NCI-H1048 (cell line): ENCODE measurements at regions not wholly inside any gene's neighbourhood (a gene's known extent, or its start where the extent isn't known, plus 50 kb on each side); places are given as distances from the start of the nearest gene placed in this dataset.
"Not testable (repeated sequence)": the region's sequence is repeated elsewhere in the genome, so short reads cannot be mapped to it uniquely, and the experiment has no call there.

Source experiments
- DNase-seq: peaks from one replicate; lab custom pipeline; 2025; lab: John Stamatoyannopoulos, UW

GRCh38 chr5:91241460-91241859 is 141.7 kb downstream of the ARRDC3 start:
- not testable (repeated sequence) for DNase-seq

GRCh38 chr5:91240175-91240574 is 142.9 kb downstream of the ARRDC3 start:
- DNase-seq: no peak

GRCh38 chr5:91235271-91235694 is 147.8 kb downstream of the ARRDC3 start:
- no peak for DNase-seq

GRCh38 chr5:91232523-91232922 is 150.6 kb downstream of the ARRDC3 start:
- DNase-seq: no peak

GRCh38 chr5:91229031-91229727 is 153.9 kb downstream of the ARRDC3 start:
- DNase-seq: no peak

GRCh38 chr5:91228188-91228587 is 154.9 kb downstream of the ARRDC3 start:
- DNase-seq: no peak

GRCh38 chr5:91225848-91226686 is 157.1 kb downstream of the ARRDC3 start:
- DNase-seq: no peak

GRCh38 chr5:91224969-91225368 is 158.1 kb downstream of the ARRDC3 start:
- no peak for DNase-seq

- no peak for DNase-seq
Observed at GRCh38 chr5:91224456-91224855, 158.7 kb downstream of the ARRDC3 start.

- DNase-seq: no peak
Observed at GRCh38 chr5:91223886-91224285, 159.2 kb downstream of the ARRDC3 start.

GRCh38 chr5:91222482-91222881 is 160.6 kb downstream of the ARRDC3 start:
- no peak for DNase-seq

GRCh38 chr5:91221917-91222316 is 161.2 kb downstream of the ARRDC3 start:
- DNase-seq: no peak

- no peak for DNase-seq
Observed at GRCh38 chr5:91219803-91220371, 163.2 kb downstream of the ARRDC3 start.

GRCh38 chr5:91219091-91219802 is 163.9 kb downstream of the ARRDC3 start:
- DNase-seq: no peak

- DNase-seq: no peak
Observed at GRCh38 chr5:91217859-91218258, 165.3 kb downstream of the ARRDC3 start.

GRCh38 chr5:91214571-91214970 is 168.5 kb downstream of the ARRDC3 start:
- no peak for DNase-seq
